Stimulated activated CD4-positive, alpha-beta T cell treated with anti-CD3 and anti-CD28 coated beads, TNF-alpha, amount 100 ng/mL, for 24 hours (primary cell): ENCODE measurements at regions not wholly inside any gene's neighbourhood (a gene's known extent, or its start where the extent isn't known, plus 50 kb on each side); places are given as distances from the start of the nearest gene placed in this dataset.
"Not testable (repeated sequence)": the region's sequence is repeated elsewhere in the genome, so short reads cannot be mapped to it uniquely, and the experiment has no call there.

Experiments
- DNase-seq, 3 experiments: peaks; one replicate each; pipeline ENCODE4 v3.0.0-alpha.2; 2020; ENCODE audit warnings: low read depth in 3 of 3

- no peak for DNase-seq
These were observed 508.6 kb upstream of the EPHA5 start for GRCh38 chr4:66178906-66179305.

GRCh38 chr4:66169341-66169740 lies 499.1 kb upstream of the EPHA5 start:
- DNase-seq = no peak

- DNase-seq = no peak
These were observed 494.6 kb upstream of the EPHA5 start for GRCh38 chr4:66164869-66165268.

GRCh38 chr4:66160606-66161005 lies 490.3 kb upstream of the EPHA5 start:
- no peak for DNase-seq

GRCh38 chr4:66157594-66157993 lies 487.3 kb upstream of the EPHA5 start:
- no peak for DNase-seq

GRCh38 chr4:66130042-66130441 lies 459.8 kb upstream of the EPHA5 start:
- DNase-seq = no peak

GRCh38 chr4:66123831-66124413 lies 453.6 kb upstream of the EPHA5 start:
- no peak for DNase-seq

- DNase-seq = no peak
These were observed 452.9 kb upstream of the EPHA5 start for GRCh38 chr4:66123190-66123589.

- not testable (repeated sequence) for DNase-seq
These were observed 444.9 kb upstream of the EPHA5 start for GRCh38 chr4:66115231-66115630.

- DNase-seq = no peak
These were observed 438.6 kb upstream of the EPHA5 start for GRCh38 chr4:66108898-66109297.

- no peak for DNase-seq
These were observed 426.9 kb upstream of the EPHA5 start for GRCh38 chr4:66097218-66097617.

GRCh38 chr4:66095065-66095464 lies 424.8 kb upstream of the EPHA5 start:
- no peak for DNase-seq

GRCh38 chr4:66094070-66094469 lies 423.8 kb upstream of the EPHA5 start:
- DNase-seq = no peak

GRCh38 chr4:66091786-66092185 lies 421.5 kb upstream of the EPHA5 start:
- no peak for DNase-seq

- no peak for DNase-seq
These were observed 403.7 kb upstream of the EPHA5 start for GRCh38 chr4:66073961-66074360.

GRCh38 chr4:66071911-66072310 lies 401.6 kb upstream of the EPHA5 start:
- DNase-seq = no peak

- no peak for DNase-seq
These were observed 392.6 kb upstream of the EPHA5 start for GRCh38 chr4:66062921-66063320.

- DNase-seq = no peak
These were observed 391.8 kb upstream of the EPHA5 start for GRCh38 chr4:66062044-66062443.

GRCh38 chr4:66059556-66059955 lies 389.3 kb upstream of the EPHA5 start:
- no peak for DNase-seq

GRCh38 chr4:66059136-66059535 lies 388.8 kb upstream of the EPHA5 start:
- DNase-seq = no peak

GRCh38 chr4:66055999-66056398 lies 385.7 kb upstream of the EPHA5 start:
- no peak for DNase-seq

- no peak for DNase-seq
These were observed 382.1 kb upstream of the EPHA5 start for GRCh38 chr4:66052426-66052825.

- DNase-seq = no peak
These were observed 378.6 kb upstream of the EPHA5 start for GRCh38 chr4:66048861-66049260.

- no peak for DNase-seq
These were observed 375.6 kb upstream of the EPHA5 start for GRCh38 chr4:66045913-66046312.
